K562 (cell line): ENCODE measurements at regions not wholly inside any gene's neighbourhood (a gene's known extent, or its start where the extent isn't known, plus 50 kb on each side); places are given as distances from the start of the nearest gene placed in this dataset.

Experiments used
- ATAC-seq: fragments of 200-7000 bp; cut with Tn5 transposase; 3 replicates; pipeline ENCODE4 v1.9.1; 2020; ENCODE audit warnings: moderate library complexity
- BruUV-seq: library from RNA; stranded (reverse); fragments of 400-500 nt; replicated peaks from 2 replicates; lab custom pipeline; 2021; lab: Mats Ljungman, UMichigan
- CTCF ChIA-PET: fragments of 300-600 bp; formaldehyde crosslinking; extraction: SDS; loops from one replicate; lab custom pipeline; 2021; ENCODE audit warnings: low intra/inter-chr PET ratio; lab: Yijun Ruan, JAX
- POLR2A ChIA-PET: fragments of 300-600, 350-650 bp; sonication (Branson Sonifier 250); formaldehyde crosslinking; extraction: SDS; loops from one replicate; lab custom pipeline; 2021; ENCODE audit warnings: antibody characterized with exemption, inconsistent platforms; lab: Yijun Ruan, JAX
- DNase-seq, 4 experiments: peaks; one replicate each; pipeline versions ENCODE4 v3.0.0 to v3.0.0-alpha.2; 2011 to 2018; ENCODE audit warnings: low spot score in 3 of 4, mixed read lengths in 3 of 4; ENCODE audit errors: extremely low read depth in 1 of 4
- FAIRE-seq: peaks from 2 replicates; lab custom pipeline; 2011; peaks lifted over from hg19 to GRCh38; lab: Jason Lieb, UNC
- H2AFZ ChIP-seq: 2 replicates; pipeline ENCODE4 v1.6.0; 2011; ENCODE audit warnings: low read depth, low read length, control low read depth, inconsistent platforms
- H3K27ac ChIP-seq: fragments of 200-600 bp; 3 replicates; pipeline ENCODE4 v1.8.0; 2011; ENCODE audit warnings: low read depth, mild to moderate bottlenecking, control low read depth, inconsistent platforms, low read length, moderate library complexity, mixed read lengths; ENCODE audit errors: extremely low read depth
- H3K27me3 ChIP-seq, 2 experiments: fragments of 300-600 bp in 1 of 2; 2 replicates in 1 of 2; 3 replicates in 1 of 2; pipeline versions ENCODE4 v1.6.0 to v1.8.0; 2011; ENCODE audit warnings: inconsistent platforms in 2 of 2, low read length in 2 of 2, mild to moderate bottlenecking in 1 of 2, mixed read lengths in 1 of 2, moderate library complexity in 1 of 2; ENCODE audit not compliant: control insufficient read depth in 2 of 2, insufficient read depth in 2 of 2
- H3K36me3 ChIP-seq: fragments of 300-600 bp; 3 replicates; pipeline ENCODE4 v1.8.0; 2011; ENCODE audit warnings: mild to moderate bottlenecking, low read length, inconsistent platforms; ENCODE audit not compliant: control insufficient read depth, insufficient read depth
- H3K4me1 ChIP-seq, 2 experiments: fragments of 200-600 bp in 1 of 2; replicated peaks in 1 of 2; 2 replicates in 1 of 2; 3 replicates in 1 of 2; pipeline versions ENCODE4 v1.5.1 to v1.8.0; 2011; ENCODE audit warnings: inconsistent platforms in 2 of 2, low read length in 2 of 2, mild to moderate bottlenecking in 1 of 2, mixed read lengths in 1 of 2, moderate library complexity in 1 of 2; ENCODE audit not compliant: control insufficient read depth in 2 of 2, insufficient read depth in 2 of 2
- H3K4me2 ChIP-seq: 2 replicates; pipeline ENCODE4 v1.6.1; 2011; ENCODE audit warnings: low read length, control low read depth, inconsistent platforms, mixed read lengths; ENCODE audit not compliant: insufficient read depth
- H3K4me3 ChIP-seq: fragments of 200-600 bp; sonication (generic), shearing (Covaris generic); 2 replicates; pipeline ENCODE4 v1.5.1; 2016; ENCODE audit warnings: control low read depth, inconsistent platforms
- H3K79me2 ChIP-seq: fragments of 200-600 bp; 3 replicates; pipeline ENCODE4 v1.8.0; 2011; ENCODE audit warnings: low read length, inconsistent platforms; ENCODE audit not compliant: control insufficient read depth, insufficient read depth
- H3K9ac ChIP-seq, 2 experiments: 2 replicates each; pipeline versions ENCODE4 v1.6.0 to v1.6.1; 2011; ENCODE audit warnings: low read depth in 2 of 2, low read length in 2 of 2, control low read depth in 1 of 2, inconsistent platforms in 1 of 2, mild to moderate bottlenecking in 1 of 2, mixed read lengths in 1 of 2; ENCODE audit not compliant: insufficient read depth in 1 of 2
- H3K9me1 ChIP-seq: one replicate; pipeline ENCODE4 v1.6.0; 2011; ENCODE audit warnings: inconsistent platforms, mild to moderate bottlenecking, low read length, moderate library complexity; ENCODE audit not compliant: control insufficient read depth, insufficient read depth
- H3K9me3 ChIP-seq: replicated peaks from 2 replicates; pipeline ENCODE4 v1.5.1; 2011; ENCODE audit warnings: low read depth, low read length, inconsistent platforms; ENCODE audit not compliant: control insufficient read depth, insufficient read depth
- H4K20me1 ChIP-seq: replicated peaks from 2 replicates; pipeline ENCODE4 v1.6.1; 2011; ENCODE audit warnings: low read length, inconsistent platforms, mixed read lengths; ENCODE audit not compliant: control insufficient read depth, insufficient read depth
- ATF3 ChIP-seq, 2 experiments: fragments of 450-650 bp in 1 of 2; sonication (generic) in 1 of 2; formaldehyde crosslinking in 1 of 2; IDR thresholded peaks in 1 of 2; conservative IDR thresholded peaks in 1 of 2; 2 replicates each; pipeline versions ENCODE4 v1.6.1 to v1.8.1; 2016 to 2023; ENCODE audit warnings: mild to moderate bottlenecking in 2 of 2, moderate library complexity in 2 of 2, inconsistent platforms in 1 of 2, missing genetic modification reagents in 1 of 2
- DACH1 ChIP-seq: fragments of 450-650 bp; IDR thresholded peaks from 2 replicates; pipeline ENCODE4 v1.6.1; 2018; ENCODE audit not compliant: partially characterized antibody
- ELF4 ChIP-seq: fragments of 450-650 bp; formaldehyde crosslinking; IDR thresholded peaks from 2 replicates; pipeline ENCODE4 v1.4.0; 2022; ENCODE audit warnings: missing genetic modification characterization
- EP400 ChIP-seq: fragments of 450-650 bp; IDR thresholded peaks from 2 replicates; pipeline ENCODE4 v1.6.1; 2017; ENCODE audit warnings: antibody characterized with exemption, mild to moderate bottlenecking, moderate library complexity
- EWSR1 ChIP-seq: fragments of 450-650 bp; IDR thresholded peaks from 2 replicates; pipeline ENCODE4 v1.6.1; 2018; ENCODE audit warnings: borderline replicate concordance, mild to moderate bottlenecking, low read depth, moderate library complexity; ENCODE audit not compliant: partially characterized antibody
- HMGXB4 ChIP-seq: sonication (generic); formaldehyde crosslinking; IDR thresholded peaks from 2 replicates; pipeline ENCODE4 v1.8.1; 2023; ENCODE audit warnings: mild to moderate bottlenecking, missing genetic modification reagents
- NR2C2 ChIP-seq, 2 experiments: fragments of 200-800 bp in 1 of 2; sonication (Bioruptor generic) in 1 of 2; sonication (generic) in 1 of 2; formaldehyde crosslinking in 1 of 2; IDR thresholded peaks; 2 replicates each; pipeline versions ENCODE4 v1.6.1 to v1.8.0; 2016 to 2022; ENCODE audit warnings: mild to moderate bottlenecking in 1 of 2, missing compliant biosample characterization in 1 of 2, missing genetic modification characterization in 1 of 2, missing genetic modification reagents in 1 of 2
- NR2F6 ChIP-seq: fragments of 450-650 bp; formaldehyde crosslinking; IDR thresholded peaks from 2 replicates; pipeline ENCODE4 v1.4.0; 2020; ENCODE audit warnings: mild to moderate bottlenecking
- SAFB2 ChIP-seq: fragments of 200-400 bp; formaldehyde crosslinking; IDR thresholded peaks from 2 replicates; pipeline ENCODE4 v1.6.1; 2018; ENCODE audit warnings: borderline replicate concordance, low read length, low read depth, moderate library complexity; ENCODE audit not compliant: severe bottlenecking
- SETDB1 ChIP-seq: IDR thresholded peaks from one replicate; pipeline ENCODE4 v1.6.1; 2012; ENCODE audit warnings: low read length, control low read depth, inconsistent platforms
- SNIP1 ChIP-seq: fragments of 450-650 bp; IDR thresholded peaks from 2 replicates; pipeline ENCODE4 v1.7.1; 2017; ENCODE audit warnings: low read depth, mild to moderate bottlenecking
- TAF1 ChIP-seq: IDR thresholded peaks from 2 replicates; pipeline ENCODE4 v1.6.1; 2011; ENCODE audit warnings: mild to moderate bottlenecking, low read length, moderate library complexity; ENCODE audit not compliant: insufficient read depth, control insufficient read depth, severe bottlenecking; ENCODE audit errors: extremely low read depth
- TAF9B ChIP-seq: fragments of 450-650 bp; IDR thresholded peaks from 2 replicates; pipeline ENCODE4 v1.6.1; 2018; ENCODE audit warnings: mild to moderate bottlenecking; ENCODE audit not compliant: partially characterized antibody
- TARDBP ChIP-seq: fragments of 450-650 bp; IDR thresholded peaks from 2 replicates; pipeline ENCODE4 v1.6.1; 2016
- ZKSCAN3 ChIP-seq: fragments of 250-450 bp; sonication (Bioruptor Pico); IDR thresholded peaks from 2 replicates; pipeline ENCODE4 v1.4.0; 2020
- ZNF175 ChIP-seq: fragments of 200-800 bp; sonication (Bioruptor generic); IDR thresholded peaks from 2 replicates; pipeline ENCODE4 v1.6.1; 2016; ENCODE audit warnings: low read depth, mild to moderate bottlenecking, missing genetic modification characterization, missing compliant biosample characterization
- WGBS: fragments of 100-300 bp; shearing (Covaris generic); methylation state at CpG from one replicate; pipeline ENCODE4 v1.1.6; 2016; ENCODE audit warnings: low coverage, mixed read lengths; ENCODE audit not compliant: insufficient coverage; ENCODE audit errors: missing lambda C conversion rate; 5-methylcytosine and 5-hydroxymethylcytosine counted together
- in situ Hi-C: fragments of 300-500 bp; cut with MboI; formaldehyde crosslinking; loops from 4 replicates; pipeline ENCODE4 v1.15.0; 2018; ENCODE audit warnings: inconsistent platforms, mixed read lengths
- intact Hi-C: fragments of 100-400 bp; cut with micrococcal nuclease; formaldehyde crosslinking; loops from 2 replicates; pipeline ENCODE4 v1.14.2; 2022
- TF ChIP-seq, protein P1 (sequence below): fragments of 450-650 bp; IDR thresholded peaks from 2 replicates; pipeline ENCODE4 v1.6.1; 2016; ENCODE audit warnings: missing biosample characterization, missing genetic modification characterization

DNA sequence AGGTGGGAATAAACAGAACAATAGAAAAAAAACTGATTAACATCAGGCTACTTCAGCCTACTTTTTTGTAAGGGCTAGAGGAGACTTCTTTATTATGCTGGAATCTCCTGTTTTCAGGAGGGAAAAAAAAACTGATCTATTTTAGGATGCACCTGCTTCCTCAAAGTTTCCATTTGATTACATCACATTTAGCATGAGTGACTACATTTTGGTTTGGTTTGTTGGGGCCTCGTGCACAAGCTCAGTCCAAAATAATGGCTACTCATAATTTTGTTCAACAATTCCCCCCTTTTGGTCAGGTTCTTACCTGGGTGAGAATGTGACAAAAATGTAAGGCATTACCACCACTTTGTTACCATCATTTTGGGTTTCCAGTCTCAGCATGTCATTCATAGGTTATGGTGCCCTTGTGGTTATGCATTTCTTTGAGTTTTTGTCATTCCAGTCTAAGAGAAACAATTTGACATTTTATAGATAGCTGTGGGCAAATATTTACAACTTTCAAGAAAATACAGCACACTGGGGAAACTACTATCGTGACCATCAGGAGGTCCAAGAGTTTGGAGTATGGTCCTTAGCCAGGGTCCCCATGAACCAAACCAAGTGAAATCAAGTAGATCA, 93.6 kb upstream of the ATP11B start:
- Histone ChIP-seq H3K4me2 (no peak overlapping the region), H3K79me2 (no peaks in the 10 kb centered on the region), H3K36me3 (no peaks in the 10 kb centered on the region), H3K9ac (no peak overlapping the region), H3K4me1 (no peaks in the 10 kb centered on the region; a peak in 1 of 5 replicates), H3K27me3 (peaks cover 0 to 4% of the 10 kb centered on the region in 2 experiments; a peak in 1 of 5 replicates), H3K9me3 (no peaks in the 10 kb centered on the region; the same call in 1 of the 2 replicates), H3K4me3 (no peak overlapping the region), H4K20me1 (no peaks in the 10 kb centered on the region), H2AFZ (no peak overlapping the region), H3K27ac (no peak overlapping the region), H3K9me1 (no peaks in the 10 kb centered on the region)
- in situ Hi-C loops (loop anchor here (25.0 kb wide), 1 partner anchor 1887 kb away; no protein-coding TSS in a partner anchor), intact Hi-C loops (no loop called here)
- BruUV-seq: no TSS peak
- ChIA-PET CTCF (no interaction called here), POLR2A (no interaction called here)
- ATAC-seq: no peak
- no peak for FAIRE-seq
- 14% methylated on average over 2 of the region's 2 CpGs for WGBS
- no peak for DNase-seq
- TF ChIP-seq NR2C2 (CRISPR knock-in tag; IDR thresholded peaks at IDR 0.05) (no peak), NR2C2 (tag; IDR thresholded peaks at IDR 0.05) (no peak), ZKSCAN3 (no peak), SNIP1 (no peak), TAF9B (no peak), DACH1 (no peak), EP400 (no peak), TAF1 (no peak), ZNF175 (peak; percentile 82; the same call in 1 of the 2 replicates), ELF4 (CRISPR knock-in tag) (no peak), EWSR1 (no peak), SETDB1 (no peak), TARDBP (no peak), ATF3 (IDR thresholded peaks at IDR 0.05) (peak; percentile 51), ATF3 (CRISPR knock-in tag; conservative IDR thresholded peaks at IDR 0.05) (no peak), SAFB2 (no peak), HMGXB4 (CRISPR knock-in tag) (no peak), NR2F6 (CRISPR knock-in tag) (no peak)
- TF ChIP-seq, protein P1, sequence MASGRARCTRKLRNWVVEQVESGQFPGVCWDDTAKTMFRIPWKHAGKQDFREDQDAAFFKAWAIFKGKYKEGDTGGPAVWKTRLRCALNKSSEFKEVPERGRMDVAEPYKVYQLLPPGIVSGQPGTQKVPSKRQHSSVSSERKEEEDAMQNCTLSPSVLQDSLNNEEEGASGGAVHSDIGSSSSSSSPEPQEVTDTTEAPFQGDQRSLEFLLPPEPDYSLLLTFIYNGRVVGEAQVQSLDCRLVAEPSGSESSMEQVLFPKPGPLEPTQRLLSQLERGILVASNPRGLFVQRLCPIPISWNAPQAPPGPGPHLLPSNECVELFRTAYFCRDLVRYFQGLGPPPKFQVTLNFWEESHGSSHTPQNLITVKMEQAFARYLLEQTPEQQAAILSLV (tag): no peak
